Esophagus squamous epithelium (tissue), 4 donors: ENCODE measurements at regions not wholly inside any gene's neighbourhood (a gene's known extent, or its start where the extent isn't known, plus 50 kb on each side); places are given as distances from the start of the nearest gene placed in this dataset.

Source experiments
- POLR2A ChIP-seq, 4 donors: fragments of 450-650 bp; IDR thresholded peaks; one replicate each; pipeline ENCODE4 v1.6.1; 2017; ENCODE audit warnings: antibody characterized with exemption in 4 of 4, mild to moderate bottlenecking in 4 of 4, moderate library complexity in 3 of 4
- TF ChIP-seq, protein P1 (sequence below), 6 experiments: fragments of 450-650 bp in 4 of 6; fragments of 200-600 bp in 2 of 6; sonication (generic) in 2 of 6; IDR thresholded peaks; one replicate each; pipeline ENCODE4 v1.5.1; 2016 to 2019; ENCODE audit warnings: antibody characterized with exemption in 6 of 6, mild to moderate bottlenecking in 4 of 6, moderate library complexity in 4 of 6

DNA sequence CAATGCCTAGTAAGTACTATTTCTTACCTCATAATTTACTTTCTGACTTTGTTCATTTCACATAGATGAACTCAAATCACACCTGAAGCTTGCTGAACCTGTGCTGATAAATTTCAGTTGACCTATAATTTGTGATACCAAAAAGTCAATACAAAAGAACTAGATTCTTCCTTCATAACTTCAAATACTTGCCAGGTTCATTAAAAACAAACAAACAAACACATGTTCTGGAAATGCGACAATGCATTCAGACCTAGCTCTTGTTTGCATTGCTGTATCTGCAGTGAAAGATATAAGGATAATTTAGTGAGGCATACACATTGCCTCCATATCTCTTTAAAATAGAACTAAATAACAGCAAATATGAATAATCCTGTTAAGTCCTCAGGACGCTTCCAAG lies 221.3 kb downstream of the GXYLT1 start:
- TF ChIP-seq, protein P1, sequence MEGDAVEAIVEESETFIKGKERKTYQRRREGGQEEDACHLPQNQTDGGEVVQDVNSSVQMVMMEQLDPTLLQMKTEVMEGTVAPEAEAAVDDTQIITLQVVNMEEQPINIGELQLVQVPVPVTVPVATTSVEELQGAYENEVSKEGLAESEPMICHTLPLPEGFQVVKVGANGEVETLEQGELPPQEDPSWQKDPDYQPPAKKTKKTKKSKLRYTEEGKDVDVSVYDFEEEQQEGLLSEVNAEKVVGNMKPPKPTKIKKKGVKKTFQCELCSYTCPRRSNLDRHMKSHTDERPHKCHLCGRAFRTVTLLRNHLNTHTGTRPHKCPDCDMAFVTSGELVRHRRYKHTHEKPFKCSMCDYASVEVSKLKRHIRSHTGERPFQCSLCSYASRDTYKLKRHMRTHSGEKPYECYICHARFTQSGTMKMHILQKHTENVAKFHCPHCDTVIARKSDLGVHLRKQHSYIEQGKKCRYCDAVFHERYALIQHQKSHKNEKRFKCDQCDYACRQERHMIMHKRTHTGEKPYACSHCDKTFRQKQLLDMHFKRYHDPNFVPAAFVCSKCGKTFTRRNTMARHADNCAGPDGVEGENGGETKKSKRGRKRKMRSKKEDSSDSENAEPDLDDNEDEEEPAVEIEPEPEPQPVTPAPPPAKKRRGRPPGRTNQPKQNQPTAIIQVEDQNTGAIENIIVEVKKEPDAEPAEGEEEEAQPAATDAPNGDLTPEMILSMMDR (IDR thresholded peaks at IDR 0.05), result no peak
- no peak for TF ChIP-seq POLR2A (IDR thresholded peaks at IDR 0.05)
